Ovary (tissue), 7 donors: ENCODE measurements at regions not wholly inside any gene's neighbourhood (a gene's known extent, or its start where the extent isn't known, plus 50 kb on each side); places are given as distances from the start of the nearest gene placed in this dataset.

Experiments used
- DNase-seq, 5 donors: peaks; one replicate each; pipeline ENCODE4 v3.0.0-alpha.2; 2019 to 2020
- H3K27ac ChIP-seq, 2 donors: fragments of 200-600 bp; one replicate each; pipeline versions ENCODE4 v1.5.1 to v1.8.0; 2019 to 2022
- H3K27me3 ChIP-seq: fragments of 200-600 bp; one replicate; pipeline ENCODE4 v1.8.0; 2022
- H3K36me3 ChIP-seq: fragments of 200-600 bp; sonication (generic); one replicate; pipeline ENCODE4 v1.5.1; 2019
- H3K4me1 ChIP-seq: one replicate; pipeline ENCODE4 v1.8.1; 2013; ENCODE audit warnings: mild to moderate bottlenecking, moderate library complexity; ENCODE audit not compliant: insufficient read depth
- H3K4me3 ChIP-seq: fragments of 200-600 bp; sonication (generic); one replicate; pipeline ENCODE4 v1.5.1; 2017
- H3K9me3 ChIP-seq, 2 donors: fragments of 200-600 bp in 1 of 2; sonication (generic) in 1 of 2; one replicate each; pipeline versions ENCODE4 v1.5.1 to v1.8.1; 2013 to 2019; ENCODE audit warnings: mild to moderate bottlenecking in 1 of 2, moderate library complexity in 1 of 2
- CTCF ChIP-seq, 3 donors: fragments of 450-650 bp in 2 of 3; fragments of 200-600 bp in 1 of 3; IDR thresholded peaks; one replicate each; pipeline versions ENCODE4 v1.5.1 to v1.8.0; 2016 to 2022; ENCODE audit warnings: antibody characterized with exemption in 3 of 3, mild to moderate bottlenecking in 1 of 3
- EP300 ChIP-seq: sonication (generic); formaldehyde crosslinking; IDR thresholded peaks from one replicate; pipeline ENCODE4 v1.6.1; 2017; ENCODE audit warnings: antibody characterized with exemption
- POLR2A ChIP-seq: fragments of 450-650 bp; IDR thresholded peaks from one replicate; pipeline ENCODE4 v1.6.1; 2017; ENCODE audit warnings: antibody characterized with exemption, mild to moderate bottlenecking, moderate library complexity
- WGBS, 3 donors: extraction: QIAGEN DNeasy Blood & Tissue Kit in 1 of 3; methylation state at CpG; one replicate each; pipeline versions ENCODE4 v1.1.5 to v1.1.7; 2013 to 2017; 5-methylcytosine and 5-hydroxymethylcytosine counted together
- intact Hi-C, 4 donors: fragments of 100-400 bp; cut with DNase I; formaldehyde crosslinking; loops; one replicate each; pipeline versions ENCODE4 v1.11.0 to v1.15.1; 2022 to 2023
- donor health status: DM: no; HTN: no; CAD: no; lungs with moderate emphysema.
- donor health status: DM: no; HTN: no; CAD: no.
- donor health status: Bipolar disorder and iron deficiency.
- donor health status: DM: no; HTN: no; CAD: no.
- donor health status: DM: yes; HTN: yes; CAD: no.

GRCh38 chr9:89668216-89668865 lies 63.5 kb downstream of the GADD45G start:
- no peaks in the 10 kb centered on the region for H3K9me3 ChIP-seq
- TF ChIP-seq CTCF (IDR thresholded peaks at IDR 0.05) (no peak), POLR2A (no peak), EP300 (no peak)
- no peaks in the 10 kb centered on the region for H3K27me3 ChIP-seq
- WGBS, 3 donors: 73 to 80% (median 77%) methylated on average over 7 of the region's 7 CpGs
- no peak overlapping the region for H3K27ac ChIP-seq
- no peaks in the 10 kb centered on the region for H3K4me1 ChIP-seq
- H3K4me3 ChIP-seq: no peak overlapping the region
- intact Hi-C loops: loop anchor here in 1 of 4 donors (10.0 kb wide), 1 partner anchor 64 kb away; the partner anchor contains the start of gene GADD45G
- no peaks in the 10 kb centered on the region for H3K36me3 ChIP-seq
- no peak for DNase-seq

GRCh38 chr9:89668866-89669246 lies 64.0 kb downstream of the GADD45G start:
- intact Hi-C loops: loop anchor here in 1 of 4 donors (10.0 kb wide), 1 partner anchor 64 kb away; the partner anchor contains the start of gene GADD45G
- Histone ChIP-seq H3K4me1 (no peaks in the 10 kb centered on the region), H3K27ac (no peak overlapping the region), H3K9me3 (no peaks in the 10 kb centered on the region), H3K27me3 (no peaks in the 10 kb centered on the region), H3K4me3 (no peak overlapping the region), H3K36me3 (no peaks in the 10 kb centered on the region)
- DNase-seq: no peak
- 94 to 99% (median 97%) methylated on average over 2 of the region's 2 CpGs for WGBS, 3 donors
- TF ChIP-seq EP300 (no peak), POLR2A (no peak), CTCF (IDR thresholded peaks at IDR 0.05) (no peak)

- no peak overlapping the region for H3K27ac ChIP-seq
- H3K9me3 ChIP-seq: no peaks in the 10 kb centered on the region
- WGBS, 3 donors: 95 to 100% (median 95%) methylated on average over 2 of the region's 2 CpGs
- no peak overlapping the region for H3K4me3 ChIP-seq
- TF ChIP-seq EP300 (no peak), POLR2A (no peak), CTCF (IDR thresholded peaks at IDR 0.05) (no peak)
- DNase-seq: no peak
- no peaks in the 10 kb centered on the region for H3K27me3 ChIP-seq
- intact Hi-C loops: loop anchor here in 1 of 4 donors (10.0 kb wide), 1 partner anchor 65 kb away; the partner anchor contains the start of gene GADD45G
- H3K36me3 ChIP-seq: no peaks in the 10 kb centered on the region
- no peaks in the 10 kb centered on the region for H3K4me1 ChIP-seq
Observed at GRCh38 chr9:89669361-89669842, 64.6 kb downstream of the GADD45G start.

GRCh38 chr9:89670114-89670513 lies 65.3 kb downstream of the GADD45G start:
- Histone ChIP-seq H3K36me3 (no peaks in the 10 kb centered on the region), H3K27me3 (no peaks in the 10 kb centered on the region), H3K27ac (no peak overlapping the region), H3K4me3 (no peak overlapping the region), H3K4me1 (no peaks in the 10 kb centered on the region), H3K9me3 (no peaks in the 10 kb centered on the region)
- WGBS, 3 donors: 91 to 94% (median 92%) methylated on average over 5 of the region's 5 CpGs
- DNase-seq: no peak
- no peak for TF ChIP-seq POLR2A
- TF ChIP-seq EP300: no peak
- no peak for TF ChIP-seq CTCF (IDR thresholded peaks at IDR 0.05)
- intact Hi-C loops: no loop called here
